AG20443 (cell line): ENCODE measurements at regions not wholly inside any gene's neighbourhood (a gene's known extent, or its start where the extent isn't known, plus 50 kb on each side); places are given as distances from the start of the nearest gene placed in this dataset.

Experiments used
- DNase-seq: peaks from one replicate; pipeline ENCODE4 v3.0.0; 2012; ENCODE audit warnings: low spot score, mixed read lengths

DNA sequence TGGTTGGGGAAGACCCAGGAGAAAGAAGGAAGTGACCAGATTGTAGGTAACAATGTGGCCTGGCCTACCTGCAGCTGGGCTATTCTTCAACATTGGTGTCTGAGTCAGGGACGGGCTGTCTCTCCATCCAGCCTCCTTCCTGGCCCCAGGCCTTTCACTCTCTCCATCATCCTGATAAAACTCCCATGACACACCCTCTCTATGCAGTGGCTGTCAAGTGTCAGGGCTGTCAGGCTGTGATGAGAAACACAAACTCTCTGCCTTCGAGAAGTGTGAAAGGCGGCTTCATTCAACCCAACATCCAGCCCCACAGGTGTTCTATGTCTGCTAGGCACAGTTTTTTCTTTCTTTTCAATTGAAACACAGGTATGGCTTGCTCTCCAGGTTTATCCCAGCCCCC, 153.3 kb upstream of the VSTM2B start:
- peak; percentile 2 for DNase-seq

DNA sequence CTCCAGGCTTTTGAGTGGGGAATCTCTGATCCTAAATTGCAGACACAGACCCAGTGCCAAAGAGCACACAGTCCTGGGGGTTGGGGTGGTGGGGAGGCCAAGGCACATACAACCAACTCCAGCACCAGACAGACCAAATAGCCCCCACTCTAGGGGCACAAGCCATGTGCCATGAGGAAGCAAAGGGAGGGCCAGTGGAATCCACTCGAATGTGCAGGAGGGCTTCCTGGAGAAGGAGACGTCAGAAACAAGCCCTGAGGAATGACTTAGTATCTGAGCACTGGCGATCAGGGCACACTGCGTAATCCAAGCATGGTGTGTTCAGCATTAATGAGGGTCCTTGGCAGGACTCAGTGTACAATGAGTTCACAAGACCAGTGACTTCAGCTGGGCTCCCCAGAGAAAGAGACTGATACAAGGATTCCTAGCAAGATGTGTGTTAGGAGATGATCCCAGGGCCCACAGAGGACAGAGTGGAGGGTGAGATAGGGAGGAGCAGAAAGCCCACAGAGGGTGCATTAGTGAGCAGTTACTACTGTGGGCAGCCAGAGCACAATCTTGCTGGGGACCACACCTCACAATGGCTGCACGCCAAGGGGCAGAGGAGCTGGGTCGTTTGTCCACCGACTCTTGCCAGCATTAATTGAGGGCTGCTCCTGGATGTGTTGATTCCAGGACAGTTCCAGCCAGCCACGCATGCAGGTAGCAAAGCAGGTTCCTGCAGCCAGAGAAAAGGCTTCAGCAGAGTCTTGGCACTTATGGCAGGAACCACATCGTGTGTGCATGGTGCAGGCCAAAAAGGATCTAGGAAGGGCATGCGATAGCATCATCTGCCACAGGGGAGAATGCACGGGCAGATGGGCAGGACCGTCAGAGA, 152.6 kb upstream of the VSTM2B start:
- DNase-seq: no peak

DNA sequence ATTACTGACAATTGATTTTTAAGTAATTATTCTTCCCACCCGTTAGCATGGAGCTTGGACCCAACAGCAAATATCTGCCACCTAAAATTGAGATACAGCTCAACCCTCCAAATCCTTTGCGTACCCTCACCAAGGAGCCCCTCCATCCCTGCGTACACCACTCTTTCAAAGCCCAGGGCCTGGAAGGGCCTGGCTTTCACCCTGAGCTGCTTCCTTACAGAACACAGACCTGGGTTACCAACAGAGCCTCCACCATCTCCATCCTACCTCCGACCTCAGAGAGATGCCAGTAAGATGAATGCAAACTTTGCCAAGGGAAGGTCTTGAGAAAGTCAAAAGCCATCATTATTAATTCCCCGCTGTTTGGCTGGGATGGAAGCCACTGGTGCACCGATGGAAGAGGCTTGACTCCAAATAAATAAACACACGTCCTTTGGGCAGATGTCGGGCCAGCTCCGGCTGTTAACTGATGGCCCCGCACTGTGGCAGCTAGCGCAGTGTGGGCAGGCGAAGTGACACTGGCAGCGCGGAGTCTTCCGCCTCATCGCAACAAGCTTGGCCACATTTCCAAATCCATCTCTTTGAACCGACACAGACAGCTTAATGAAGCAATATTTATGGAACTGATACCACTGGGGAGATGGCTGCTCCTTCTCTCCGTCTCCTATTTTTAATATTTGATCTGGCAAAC, 150.2 kb upstream of the VSTM2B start:
- no peak for DNase-seq

DNA sequence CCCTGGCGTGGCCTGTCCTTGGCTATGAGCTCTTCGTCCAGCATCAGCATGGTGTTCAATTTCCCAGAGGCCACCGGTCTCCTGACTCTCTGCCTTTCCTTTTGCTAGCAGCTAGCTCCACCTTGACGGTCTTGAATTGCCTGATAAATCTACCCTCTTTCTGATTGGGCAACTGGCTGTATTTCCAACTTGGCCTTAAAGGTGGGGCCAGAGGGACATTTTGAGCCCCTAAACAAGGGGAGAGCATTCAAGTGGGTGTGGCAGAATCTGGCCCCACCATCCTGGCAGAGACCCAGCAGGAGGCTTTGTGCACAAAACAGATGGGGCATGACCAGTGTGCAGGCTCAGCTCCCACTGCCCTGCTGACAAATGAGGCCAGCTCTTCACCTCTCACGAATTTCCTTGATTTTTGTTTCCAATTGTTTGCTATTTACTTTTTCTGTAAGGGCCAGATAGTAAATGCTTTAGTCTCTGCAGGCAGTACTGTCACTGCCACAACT, 148.9 kb upstream of the VSTM2B start:
- DNase-seq: no peak

DNA sequence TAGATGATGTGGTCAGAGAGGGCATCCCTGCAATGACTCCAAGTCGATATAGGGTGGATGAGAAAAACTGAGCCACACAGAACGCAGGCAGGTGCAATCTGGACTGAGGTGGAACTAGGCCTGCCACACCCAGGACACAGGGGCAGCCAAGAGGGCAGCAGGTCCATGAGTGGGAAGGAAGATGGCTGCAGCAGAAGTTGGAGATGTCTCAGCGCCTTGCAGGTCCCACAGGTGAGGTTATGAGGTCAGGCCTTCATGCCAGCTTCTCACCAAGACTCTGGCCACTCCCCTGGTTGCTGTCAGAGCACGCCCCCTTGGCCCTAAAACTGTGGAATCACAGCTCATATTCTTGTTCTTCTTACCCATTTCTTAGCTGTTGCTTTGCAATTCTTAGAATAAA, 147.7 kb upstream of the VSTM2B start:
- no peak for DNase-seq

DNA sequence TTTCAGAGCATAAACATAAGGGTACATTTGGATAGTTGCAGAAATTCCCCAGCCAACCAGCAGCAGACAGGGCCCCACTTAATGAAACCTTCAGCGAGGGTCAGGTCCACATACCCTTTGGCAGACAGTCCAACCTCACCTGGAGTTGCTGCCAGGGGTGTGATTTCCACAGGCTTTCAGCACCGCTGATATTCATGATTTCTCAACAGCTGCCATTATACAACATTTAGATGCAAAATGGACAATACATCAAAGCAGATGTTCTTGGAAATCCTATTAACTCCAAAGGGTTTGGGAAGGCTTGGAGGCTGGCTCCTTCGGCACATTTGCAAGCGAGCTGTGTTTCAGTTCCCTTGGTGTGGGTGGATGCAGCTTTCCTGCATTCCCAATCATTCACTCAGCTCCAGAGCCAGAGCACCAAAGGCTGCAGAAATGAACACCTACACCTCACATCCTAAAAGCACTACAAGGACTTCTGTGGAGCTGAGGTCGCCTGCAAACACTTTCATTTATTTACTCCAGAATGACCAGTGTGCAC, 147.2 kb upstream of the VSTM2B start:
- DNase-seq: no peak

DNA sequence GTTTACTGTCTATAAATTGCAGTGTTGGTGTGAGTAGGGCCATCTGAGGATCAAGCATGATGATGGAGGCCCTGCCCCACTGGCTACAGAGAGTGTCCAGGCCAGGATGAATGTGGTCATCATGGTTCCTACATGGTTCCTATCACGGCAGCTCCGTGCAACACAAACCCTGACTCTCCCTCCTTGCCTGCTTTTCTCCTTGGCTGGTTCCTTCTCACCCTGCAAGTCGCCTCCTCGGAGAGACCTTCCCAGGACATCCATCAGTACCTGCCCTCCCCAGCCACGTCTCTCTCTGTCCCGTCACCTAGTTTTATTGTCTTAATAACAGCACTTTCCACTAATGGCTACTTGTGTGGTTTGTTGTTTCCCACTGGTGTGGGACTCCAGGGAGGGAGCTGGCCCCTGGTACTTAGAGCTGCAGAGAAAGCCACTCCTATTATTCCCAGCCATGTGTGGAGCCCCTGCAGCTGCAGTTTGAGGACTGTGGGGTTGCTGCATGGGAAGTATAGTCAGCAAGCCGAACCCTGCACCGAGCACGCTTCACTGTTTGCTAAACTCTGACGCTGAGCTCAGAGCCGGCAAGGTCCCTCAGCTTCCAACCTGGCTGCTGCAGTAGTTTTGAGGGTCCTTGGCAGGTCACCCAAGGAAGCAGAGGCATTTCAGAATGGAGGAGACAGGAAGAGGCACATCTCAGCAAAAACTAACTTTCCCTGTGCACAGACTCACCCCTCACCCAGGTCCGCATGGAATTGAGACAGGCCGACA, 146.4 kb upstream of the VSTM2B start:
- no peak for DNase-seq

DNA sequence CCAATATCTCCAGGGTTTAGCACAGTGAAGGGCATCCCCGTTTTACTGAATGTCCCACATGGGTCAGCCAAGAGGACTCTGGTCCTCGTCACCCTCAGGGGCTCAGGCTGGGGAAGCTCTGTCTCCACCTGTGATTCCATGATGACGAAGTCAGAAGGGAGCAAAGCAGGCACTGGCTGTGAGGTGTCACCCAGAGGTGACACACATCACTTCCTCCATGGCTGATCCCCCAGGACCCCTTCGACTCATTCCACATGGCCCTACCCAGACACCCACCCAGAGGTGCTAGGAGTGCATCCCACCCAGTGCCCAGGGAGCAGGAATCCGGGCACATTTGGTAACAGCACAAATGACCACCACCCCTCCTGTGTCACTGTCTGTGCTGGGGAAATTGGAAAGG, 145.2 kb upstream of the VSTM2B start:
- DNase-seq: no peak

DNA sequence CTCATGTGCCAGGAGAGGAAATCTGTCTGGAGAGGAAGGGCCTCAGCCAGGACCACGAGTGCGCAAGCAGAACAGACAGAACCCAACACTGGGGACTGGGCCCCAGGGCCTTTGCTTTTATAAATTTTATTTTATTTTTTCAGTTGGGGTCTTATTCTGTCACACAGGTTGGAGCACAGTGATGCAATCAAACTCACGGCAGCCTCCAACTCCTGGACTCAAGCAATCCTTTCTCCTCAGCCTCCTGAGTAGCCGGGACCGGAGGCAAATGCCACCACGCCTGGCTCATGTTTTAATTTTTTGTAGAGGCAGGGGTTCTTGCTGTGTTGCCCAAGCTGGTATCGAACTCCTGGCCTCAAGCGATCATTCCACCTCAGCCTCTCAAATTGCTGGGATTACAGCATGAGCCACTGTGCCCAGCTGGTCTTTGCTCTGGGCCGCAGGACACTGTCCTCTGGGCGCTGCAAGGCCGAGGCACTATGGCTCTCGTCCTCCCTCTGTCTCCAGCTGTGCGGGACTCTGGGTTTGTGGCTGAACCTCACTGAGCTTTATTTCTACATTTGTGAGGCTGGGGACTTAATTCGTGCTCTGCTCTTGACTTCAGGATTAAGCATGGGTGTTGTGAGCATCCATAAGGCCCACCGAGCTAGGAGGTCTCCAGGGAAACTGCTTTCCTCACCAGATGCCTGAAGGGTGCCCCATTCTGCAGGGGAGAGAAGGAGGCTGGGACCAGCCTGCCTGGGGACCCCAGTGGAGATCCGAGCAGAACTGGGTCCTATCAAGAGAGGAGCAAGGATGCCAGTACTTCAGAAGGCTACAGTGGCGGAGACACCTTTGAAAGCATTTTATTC, 144.2 kb upstream of the VSTM2B start:
- DNase-seq: no peak

DNA sequence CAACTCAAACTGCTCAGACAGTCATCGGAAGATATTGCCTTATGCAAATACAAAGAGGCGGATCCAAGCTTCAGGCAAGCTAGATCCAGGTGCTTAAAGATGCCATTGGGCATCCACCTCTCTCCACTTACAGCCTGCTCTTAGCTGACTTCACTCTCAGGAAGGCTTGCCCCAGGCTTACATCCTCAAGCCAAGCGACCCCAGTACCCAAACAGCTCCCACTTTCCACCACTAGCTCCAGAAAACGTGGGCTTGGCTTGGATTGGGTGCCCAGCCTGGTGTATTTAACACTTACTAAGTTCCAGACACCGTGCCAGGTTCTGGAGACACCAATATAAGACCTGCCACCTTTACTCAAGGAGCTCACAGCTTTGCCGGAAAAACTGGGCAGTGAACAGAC, 142.1 kb upstream of the VSTM2B start:
- no peak for DNase-seq

DNA sequence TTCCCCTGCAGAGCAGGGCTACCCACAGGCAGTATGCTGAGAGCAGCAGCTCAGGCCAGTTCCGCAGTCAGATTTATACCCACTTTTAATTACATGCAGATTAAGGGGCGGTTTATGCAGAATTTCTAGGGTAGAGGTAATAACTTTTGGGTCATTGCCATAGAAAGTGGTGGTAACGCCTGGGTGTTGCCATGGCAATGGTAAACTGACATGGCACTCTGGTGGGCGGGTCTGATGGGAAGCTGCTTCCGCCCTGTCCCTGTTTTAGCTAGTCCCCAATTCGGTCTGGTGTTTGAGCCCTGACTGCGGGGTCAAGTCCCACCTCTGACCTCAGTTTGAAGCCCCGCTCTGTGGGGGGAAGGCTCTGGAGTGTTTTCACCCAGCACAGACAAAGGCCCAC, 141.1 kb upstream of the VSTM2B start:
- no peak for DNase-seq

DNA sequence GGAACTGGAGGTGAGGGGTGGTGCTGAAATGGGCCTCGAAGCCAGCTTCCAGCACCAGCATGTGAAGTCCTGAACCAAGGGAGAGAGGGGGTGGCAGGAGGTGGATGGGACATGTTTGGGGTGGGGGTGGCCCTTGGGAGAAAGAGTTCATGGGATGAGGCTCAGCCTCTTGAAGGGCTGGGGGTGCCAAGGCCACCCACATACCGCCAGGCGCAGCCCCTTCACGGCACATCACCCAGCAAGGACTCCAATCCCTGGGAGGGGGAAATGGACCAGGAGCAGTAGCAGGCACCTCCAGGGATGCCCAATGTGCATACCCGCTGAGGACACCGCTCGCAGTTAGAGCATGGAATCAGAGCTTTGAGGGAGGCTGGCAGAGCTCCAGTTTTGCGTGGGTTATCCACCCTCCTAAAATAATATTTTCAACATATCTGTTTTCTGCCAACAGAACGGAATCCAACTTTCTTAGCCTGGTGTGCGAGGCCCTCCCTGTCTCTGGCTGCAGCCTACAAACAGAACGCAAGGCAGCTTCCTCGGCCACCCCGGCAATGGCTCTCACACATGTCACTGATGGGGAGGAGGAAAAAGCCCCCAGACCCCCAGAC, 140.5 kb upstream of the VSTM2B start:
- no peak for DNase-seq

DNA sequence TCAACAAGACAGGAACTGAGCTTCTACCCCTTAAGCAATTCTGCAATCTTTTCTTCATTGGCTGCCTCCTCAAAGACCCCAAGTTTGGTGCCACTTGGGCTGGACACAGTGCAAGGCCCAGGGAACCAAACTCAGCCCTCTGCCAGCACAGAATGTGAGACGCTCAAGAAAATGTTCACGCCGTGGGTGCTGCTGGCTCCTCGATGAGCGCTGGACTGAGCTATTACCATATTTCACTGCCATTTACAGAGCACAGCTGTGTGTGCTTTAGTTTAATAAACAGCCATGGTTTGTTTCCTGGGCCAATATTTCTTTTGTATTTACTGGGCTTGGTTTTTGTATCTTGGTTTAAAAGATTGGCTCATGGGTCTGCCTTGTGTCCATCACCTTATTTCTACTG, 138.8 kb upstream of the VSTM2B start:
- DNase-seq: no peak

DNA sequence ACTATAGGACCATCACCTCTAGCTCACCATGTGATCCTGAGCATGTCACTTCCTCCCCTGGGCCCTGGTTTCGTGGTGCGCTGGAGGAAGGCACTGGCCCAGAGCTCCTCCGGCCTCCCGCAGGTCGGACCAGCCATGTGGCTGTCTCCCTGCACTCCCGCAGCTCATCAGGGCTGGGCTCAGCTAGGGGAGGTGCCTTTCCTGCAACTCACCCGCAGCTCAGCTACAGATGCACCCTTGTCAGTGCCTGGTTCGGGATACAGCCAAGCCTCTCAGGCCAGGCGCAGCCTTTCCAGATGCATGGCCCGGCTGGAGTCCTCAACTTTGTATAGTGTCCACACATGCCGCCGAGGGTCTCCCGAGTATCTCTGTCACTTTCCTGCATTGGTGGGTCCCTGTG, 138.2 kb upstream of the VSTM2B start:
- DNase-seq: no peak

DNA sequence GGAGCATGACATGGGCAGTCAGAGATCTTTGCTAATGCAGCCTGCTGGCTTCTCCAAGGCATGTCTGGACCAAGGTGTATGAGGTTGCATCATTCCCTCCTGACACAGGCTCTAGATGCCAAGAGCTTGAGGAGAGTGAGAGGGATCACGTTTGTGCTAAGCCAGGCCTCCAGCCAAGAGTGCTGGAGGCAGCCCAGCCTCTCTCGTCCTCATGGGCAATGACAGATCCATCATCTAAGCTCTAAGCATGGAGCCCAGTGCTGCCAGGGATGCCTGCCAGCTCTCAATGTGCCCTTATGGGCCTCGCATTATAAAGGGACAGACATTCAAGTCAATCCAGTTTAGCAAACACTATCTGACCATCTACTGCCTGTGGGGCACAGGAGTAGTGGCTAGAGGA, 136.3 kb upstream of the VSTM2B start:
- no peak for DNase-seq

DNA sequence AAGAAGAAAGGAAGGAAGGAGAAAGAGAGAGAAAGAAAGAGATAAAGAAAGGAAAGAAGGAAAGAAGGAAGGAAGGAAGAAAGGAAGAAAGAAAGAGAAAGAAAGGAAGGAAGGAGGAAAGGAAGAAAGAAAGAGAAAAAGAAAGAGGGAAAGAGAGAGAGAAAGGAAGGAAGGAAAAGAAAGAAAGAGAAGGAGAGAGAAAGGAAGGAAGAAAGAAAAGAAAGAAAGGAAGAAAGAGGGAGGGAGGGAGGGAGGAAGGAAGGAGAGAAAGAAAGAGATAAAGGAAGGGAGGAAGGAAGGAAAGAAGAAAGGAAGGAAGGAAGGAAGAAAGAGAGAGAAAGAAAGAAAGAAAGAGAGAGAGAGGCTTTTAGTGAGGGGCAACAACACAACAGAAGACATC, 135.1 kb upstream of the VSTM2B start:
- no peak for DNase-seq

DNA sequence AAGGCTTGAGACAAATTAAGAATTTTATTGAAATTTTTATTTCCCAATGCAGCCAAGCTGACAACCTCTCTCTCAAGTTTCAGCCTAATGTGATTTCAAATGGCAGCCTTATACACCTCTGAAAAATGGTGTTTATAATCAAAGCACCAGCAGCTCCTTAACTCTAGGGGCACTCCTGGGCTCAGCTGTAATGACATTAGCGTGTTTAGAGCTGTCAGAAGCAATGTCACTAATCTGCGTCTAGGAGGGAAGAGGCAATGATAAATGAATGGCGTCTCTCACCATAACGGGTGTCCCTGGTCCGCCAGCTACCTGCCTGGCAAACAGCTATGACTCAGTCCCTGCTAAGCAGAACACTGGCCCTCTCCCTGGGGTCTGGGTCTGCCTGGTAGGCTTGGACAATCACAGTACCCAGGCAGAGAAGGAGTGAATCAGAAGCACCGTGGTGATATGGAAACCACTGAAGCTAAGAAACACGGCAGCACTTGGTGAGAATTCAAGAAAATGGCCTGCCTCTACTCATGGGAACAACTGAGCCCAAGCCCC, 131.8 kb upstream of the VSTM2B start:
- no peak for DNase-seq

DNA sequence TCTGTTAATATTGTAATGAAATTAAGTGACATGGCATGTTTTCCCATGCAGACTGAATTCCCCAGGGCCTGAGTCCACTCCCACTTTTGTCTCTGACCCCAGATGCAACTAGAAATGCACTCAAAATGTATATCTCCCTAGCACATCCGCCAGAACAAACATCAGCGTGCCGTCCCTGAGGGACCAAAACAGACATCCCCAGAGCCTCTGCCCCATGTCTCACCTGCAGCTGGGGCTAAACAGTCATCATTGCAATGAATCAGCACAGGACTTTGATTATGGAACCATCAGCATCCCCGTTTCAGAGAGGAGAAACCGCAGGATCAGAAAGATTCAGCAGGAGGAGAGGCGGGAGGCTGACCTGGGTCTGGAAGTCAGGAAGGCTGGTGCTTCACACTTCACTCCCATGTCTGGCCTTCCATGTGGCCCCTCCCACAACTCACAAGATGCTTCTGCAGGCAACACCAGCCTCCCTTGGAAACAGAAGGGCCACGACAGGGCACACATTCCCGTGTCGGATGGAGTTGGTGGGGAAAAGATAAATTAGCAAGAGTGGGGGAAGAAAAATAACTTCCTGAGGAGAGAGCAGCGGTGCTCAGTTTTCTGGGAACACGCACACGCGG, 130.6 kb upstream of the VSTM2B start:
- no peak for DNase-seq

DNA sequence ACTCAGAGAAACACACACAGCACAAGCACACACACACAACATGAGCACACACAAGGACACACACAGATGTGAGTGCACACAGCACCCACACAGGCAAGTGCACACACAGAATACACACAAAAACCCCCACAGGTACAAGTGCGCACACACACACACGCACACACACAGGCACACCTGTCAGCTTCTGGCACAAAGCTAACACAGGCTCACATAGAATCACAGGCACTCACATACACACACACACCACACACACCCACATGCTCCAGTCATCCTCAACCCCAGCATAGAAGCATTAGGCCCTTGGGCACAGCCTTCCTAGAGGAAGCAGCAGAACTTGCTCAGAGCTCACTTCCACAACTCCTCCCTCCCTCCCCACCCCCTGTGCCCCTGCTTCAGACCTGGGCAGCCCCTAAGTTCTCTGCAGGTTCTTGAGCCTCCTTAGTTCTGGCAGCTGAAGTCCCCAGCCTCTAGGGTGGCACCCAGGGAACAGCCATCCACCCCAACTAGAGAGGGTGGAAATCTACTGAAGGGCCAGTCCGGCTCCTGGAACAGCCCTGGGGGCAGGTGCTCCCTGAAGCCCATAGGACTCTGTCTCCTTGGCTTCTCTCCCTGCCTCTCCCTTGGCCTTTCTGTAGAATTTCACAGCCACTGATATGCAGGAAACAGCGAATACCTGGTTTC, 129.9 kb upstream of the VSTM2B start:
- DNase-seq: no peak

DNA sequence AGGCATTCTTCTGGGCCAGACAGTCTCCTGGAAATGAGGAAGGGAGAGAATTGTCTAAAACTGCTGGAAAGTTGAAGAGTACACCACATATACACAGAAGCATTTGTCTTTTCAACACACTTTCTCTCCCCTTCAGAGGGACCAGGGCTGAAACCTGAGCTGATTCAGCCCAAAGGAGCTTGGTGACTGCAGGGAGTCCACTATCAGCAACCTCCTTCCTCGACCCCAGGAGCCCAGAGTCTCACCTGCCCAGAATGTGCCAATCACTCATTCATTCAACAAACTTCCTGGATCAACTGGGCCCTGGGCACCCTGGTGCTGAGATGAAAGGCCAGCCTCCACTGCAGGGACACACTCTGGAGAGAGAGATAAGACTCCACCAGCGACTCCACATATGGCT, 128.9 kb upstream of the VSTM2B start:
- DNase-seq: no peak
